ENCODE measurements at regions not wholly inside any gene's neighbourhood (a gene's known extent, or its start where the extent isn't known, plus 50 kb on each side); places are given as distances from the start of the nearest gene placed in this dataset.

DNA sequence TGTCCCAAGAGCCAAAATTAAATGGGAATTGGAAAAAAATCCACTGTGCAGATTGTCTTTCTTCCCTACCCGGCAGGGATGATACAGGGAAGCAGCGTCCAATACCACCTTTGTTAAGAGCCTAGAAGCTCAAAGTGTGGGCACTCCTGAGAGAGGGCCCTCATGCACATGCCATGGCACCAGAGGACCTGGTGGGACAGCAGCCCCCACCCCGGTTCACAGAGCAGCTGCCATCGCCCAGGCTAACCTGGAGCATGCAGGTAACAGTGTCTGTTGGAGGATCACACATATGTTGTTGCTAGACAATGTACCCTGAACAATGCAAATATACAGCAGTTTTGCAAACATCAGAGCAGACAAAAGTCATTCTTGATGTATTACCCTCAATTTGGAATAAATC, 206.5 kb downstream of the TJP1 start:
- intact Hi-C loops (cut with DNase I): no loop called here
- H3K27me3 ChIP-seq: no peaks in the 10 kb centered on the region
- no peak overlapping the region for H3K4me3 ChIP-seq
- DNase-seq (ENCODE audit: low spot score in 2 of 2): no peak
- H3K27ac ChIP-seq: no peak overlapping the region
- peaks cover 3 to 7% of the 10 kb centered on the region in 2 donors for H3K4me1 ChIP-seq
- no peaks in the 10 kb centered on the region for H3K36me3 ChIP-seq
- H3K9me3 ChIP-seq: no peaks in the 10 kb centered on the region
- TF ChIP-seq, protein P1, sequence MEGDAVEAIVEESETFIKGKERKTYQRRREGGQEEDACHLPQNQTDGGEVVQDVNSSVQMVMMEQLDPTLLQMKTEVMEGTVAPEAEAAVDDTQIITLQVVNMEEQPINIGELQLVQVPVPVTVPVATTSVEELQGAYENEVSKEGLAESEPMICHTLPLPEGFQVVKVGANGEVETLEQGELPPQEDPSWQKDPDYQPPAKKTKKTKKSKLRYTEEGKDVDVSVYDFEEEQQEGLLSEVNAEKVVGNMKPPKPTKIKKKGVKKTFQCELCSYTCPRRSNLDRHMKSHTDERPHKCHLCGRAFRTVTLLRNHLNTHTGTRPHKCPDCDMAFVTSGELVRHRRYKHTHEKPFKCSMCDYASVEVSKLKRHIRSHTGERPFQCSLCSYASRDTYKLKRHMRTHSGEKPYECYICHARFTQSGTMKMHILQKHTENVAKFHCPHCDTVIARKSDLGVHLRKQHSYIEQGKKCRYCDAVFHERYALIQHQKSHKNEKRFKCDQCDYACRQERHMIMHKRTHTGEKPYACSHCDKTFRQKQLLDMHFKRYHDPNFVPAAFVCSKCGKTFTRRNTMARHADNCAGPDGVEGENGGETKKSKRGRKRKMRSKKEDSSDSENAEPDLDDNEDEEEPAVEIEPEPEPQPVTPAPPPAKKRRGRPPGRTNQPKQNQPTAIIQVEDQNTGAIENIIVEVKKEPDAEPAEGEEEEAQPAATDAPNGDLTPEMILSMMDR (IDR thresholded peaks at IDR 0.05): no peak

- no peak overlapping the region for H3K27ac ChIP-seq
- DNase-seq (ENCODE audit: low spot score in 2 of 2): no peak
- no peaks in the 10 kb centered on the region for H3K36me3 ChIP-seq
- intact Hi-C loops (cut with DNase I): no loop called here
- H3K9me3 ChIP-seq: no peaks in the 10 kb centered on the region
- no peak overlapping the region for H3K4me3 ChIP-seq
- TF ChIP-seq, protein P1 (IDR thresholded peaks at IDR 0.05): no peak
- no peaks in the 10 kb centered on the region for H3K27me3 ChIP-seq
- H3K4me1 ChIP-seq: peaks cover 3 to 7% of the 10 kb centered on the region in 2 donors
Observed at GRCh38 chr15:29613951-29614382, 208.3 kb downstream of the TJP1 start.

GRCh38 chr15:29612701-29613100, 209.6 kb downstream of the TJP1 start:
- no peak for DNase-seq (ENCODE audit: low spot score in 2 of 2)
- Histone ChIP-seq H3K4me3 (no peak overlapping the region), H3K27ac (no peak overlapping the region), H3K9me3 (no peaks in the 10 kb centered on the region), H3K4me1 (peaks cover 3 to 7% of the 10 kb centered on the region in 2 donors), H3K36me3 (no peaks in the 10 kb centered on the region), H3K27me3 (no peaks in the 10 kb centered on the region)
- intact Hi-C loops (cut with DNase I): no loop called here
- TF ChIP-seq, protein P1 (IDR thresholded peaks at IDR 0.05): no peak

DNA sequence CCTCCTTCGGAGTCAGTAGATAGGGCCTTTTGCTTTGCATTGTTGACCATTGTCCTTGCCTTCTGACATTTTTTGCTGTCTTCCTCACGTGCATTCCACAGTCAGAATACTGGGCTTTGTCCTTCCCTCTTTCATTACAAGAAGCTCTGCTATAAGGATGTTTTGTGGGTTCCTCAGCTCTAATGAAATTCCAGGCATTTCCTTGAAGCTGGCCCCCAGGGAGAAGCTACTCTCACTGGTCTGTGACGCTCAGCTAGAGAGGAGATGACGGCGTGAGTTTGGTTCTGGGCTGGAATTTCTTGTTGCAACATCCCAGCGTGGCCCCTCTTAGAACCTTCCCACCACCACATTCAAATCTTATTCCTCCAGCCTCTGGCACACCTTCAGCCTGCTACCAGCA, 210.2 kb downstream of the TJP1 start:
- no peak for DNase-seq (ENCODE audit: low spot score in 2 of 2)
- no peaks in the 10 kb centered on the region for H3K9me3 ChIP-seq
- no peak overlapping the region for H3K4me3 ChIP-seq
- H3K27ac ChIP-seq: no peak overlapping the region
- H3K27me3 ChIP-seq: no peaks in the 10 kb centered on the region
- H3K36me3 ChIP-seq: no peaks in the 10 kb centered on the region
- TF ChIP-seq, protein P1 (IDR thresholded peaks at IDR 0.05): no peak
- peaks cover 3 to 7% of the 10 kb centered on the region in 2 donors for H3K4me1 ChIP-seq
- intact Hi-C loops (cut with DNase I): no loop called here

- intact Hi-C loops (cut with DNase I): no loop called here
- Histone ChIP-seq H3K4me1 (peaks cover 3 to 7% of the 10 kb centered on the region in 2 donors), H3K4me3 (no peak overlapping the region), H3K27ac (no peak overlapping the region), H3K9me3 (no peaks in the 10 kb centered on the region), H3K36me3 (no peaks in the 10 kb centered on the region), H3K27me3 (no peaks in the 10 kb centered on the region)
- no peak for DNase-seq (ENCODE audit: low spot score in 2 of 2)
- TF ChIP-seq, protein P1 (IDR thresholded peaks at IDR 0.05): no peak
Observed at GRCh38 chr15:29611057-29611456, 211.2 kb downstream of the TJP1 start.

GRCh38 chr15:29601811-29602210, 220.5 kb downstream of the TJP1 start:
- no peak overlapping the region for H3K4me3 ChIP-seq
- no peaks in the 10 kb centered on the region for H3K36me3 ChIP-seq
- TF ChIP-seq, protein P1 (IDR thresholded peaks at IDR 0.05): no peak
- no peak overlapping the region for H3K27ac ChIP-seq
- intact Hi-C loops (cut with DNase I): no loop called here
- no peaks in the 10 kb centered on the region for H3K27me3 ChIP-seq
- H3K9me3 ChIP-seq: no peaks in the 10 kb centered on the region
- no peaks in the 10 kb centered on the region for H3K4me1 ChIP-seq
- no peak for DNase-seq (ENCODE audit: low spot score in 2 of 2)
